ENCODE measurements at regions not wholly inside any gene's neighbourhood (a gene's known extent, or its start where the extent isn't known, plus 50 kb on each side); places are given as distances from the start of the nearest gene placed in this dataset.
A peak's percentile ranks its signal among the peaks of the same experiment; 100 is the strongest.

DNA sequence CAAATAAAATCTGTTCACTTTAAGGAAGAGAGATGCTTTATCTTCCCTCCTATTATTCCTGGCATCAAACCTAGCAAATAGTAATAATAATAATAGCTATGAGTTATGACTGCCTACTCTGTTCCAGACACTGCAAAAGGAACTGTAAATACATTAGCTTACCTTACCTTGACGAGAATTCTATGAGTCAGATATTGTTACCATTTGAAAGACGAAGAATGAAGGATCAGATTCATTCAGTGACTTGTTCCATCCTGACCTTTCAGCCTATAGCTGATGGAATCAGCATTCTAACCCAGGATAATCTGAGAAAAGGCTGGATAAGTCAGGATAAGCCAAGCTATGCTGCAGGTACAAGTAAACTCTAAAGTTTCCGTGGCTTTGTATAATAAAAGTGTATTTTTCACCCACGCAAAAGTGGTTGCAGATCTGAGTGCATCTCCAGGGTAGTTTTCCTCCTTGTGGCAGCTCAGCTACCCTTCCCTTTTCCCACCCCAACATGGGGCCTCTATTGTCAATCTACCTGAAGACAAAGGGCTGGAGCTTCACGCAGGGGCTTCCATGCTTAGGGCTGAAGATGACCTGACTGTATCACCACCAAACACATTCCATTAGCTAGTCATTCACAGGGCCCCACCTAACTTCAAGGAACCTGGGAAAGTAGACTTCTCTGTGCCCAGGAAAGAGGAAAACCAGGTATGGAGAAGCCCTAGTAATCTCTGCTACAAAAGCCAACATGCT lies 57.2 kb upstream of the CCND2 start:
- H3K4me3 ChIP-seq = no peak overlapping the region
- H3K4me1 ChIP-seq = no peaks in the 10 kb centered on the region
- H3K27ac ChIP-seq = no peak overlapping the region
- whole genome bisulfite sequencing, 2 donors = 69 to 93% methylated on average over 5 of the region's 5 CpGs
- H3K27me3 ChIP-seq = no peaks in the 10 kb centered on the region
- no peaks in the 10 kb centered on the region for H3K36me3 ChIP-seq (ENCODE audit: low read depth, missing control alignments)
- H3K9me3 ChIP-seq = no peaks in the 10 kb centered on the region
- TF ChIP-seq, protein P1, sequence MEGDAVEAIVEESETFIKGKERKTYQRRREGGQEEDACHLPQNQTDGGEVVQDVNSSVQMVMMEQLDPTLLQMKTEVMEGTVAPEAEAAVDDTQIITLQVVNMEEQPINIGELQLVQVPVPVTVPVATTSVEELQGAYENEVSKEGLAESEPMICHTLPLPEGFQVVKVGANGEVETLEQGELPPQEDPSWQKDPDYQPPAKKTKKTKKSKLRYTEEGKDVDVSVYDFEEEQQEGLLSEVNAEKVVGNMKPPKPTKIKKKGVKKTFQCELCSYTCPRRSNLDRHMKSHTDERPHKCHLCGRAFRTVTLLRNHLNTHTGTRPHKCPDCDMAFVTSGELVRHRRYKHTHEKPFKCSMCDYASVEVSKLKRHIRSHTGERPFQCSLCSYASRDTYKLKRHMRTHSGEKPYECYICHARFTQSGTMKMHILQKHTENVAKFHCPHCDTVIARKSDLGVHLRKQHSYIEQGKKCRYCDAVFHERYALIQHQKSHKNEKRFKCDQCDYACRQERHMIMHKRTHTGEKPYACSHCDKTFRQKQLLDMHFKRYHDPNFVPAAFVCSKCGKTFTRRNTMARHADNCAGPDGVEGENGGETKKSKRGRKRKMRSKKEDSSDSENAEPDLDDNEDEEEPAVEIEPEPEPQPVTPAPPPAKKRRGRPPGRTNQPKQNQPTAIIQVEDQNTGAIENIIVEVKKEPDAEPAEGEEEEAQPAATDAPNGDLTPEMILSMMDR (IDR thresholded peaks at IDR 0.05) = no peak
- TF ChIP-seq POLR2A (IDR thresholded peaks at IDR 0.05) = no peak
- no peak for DNase-seq
- intact Hi-C loops (cut with DNase I; ENCODE audit: low total_unique reads) = no loop called here

DNA sequence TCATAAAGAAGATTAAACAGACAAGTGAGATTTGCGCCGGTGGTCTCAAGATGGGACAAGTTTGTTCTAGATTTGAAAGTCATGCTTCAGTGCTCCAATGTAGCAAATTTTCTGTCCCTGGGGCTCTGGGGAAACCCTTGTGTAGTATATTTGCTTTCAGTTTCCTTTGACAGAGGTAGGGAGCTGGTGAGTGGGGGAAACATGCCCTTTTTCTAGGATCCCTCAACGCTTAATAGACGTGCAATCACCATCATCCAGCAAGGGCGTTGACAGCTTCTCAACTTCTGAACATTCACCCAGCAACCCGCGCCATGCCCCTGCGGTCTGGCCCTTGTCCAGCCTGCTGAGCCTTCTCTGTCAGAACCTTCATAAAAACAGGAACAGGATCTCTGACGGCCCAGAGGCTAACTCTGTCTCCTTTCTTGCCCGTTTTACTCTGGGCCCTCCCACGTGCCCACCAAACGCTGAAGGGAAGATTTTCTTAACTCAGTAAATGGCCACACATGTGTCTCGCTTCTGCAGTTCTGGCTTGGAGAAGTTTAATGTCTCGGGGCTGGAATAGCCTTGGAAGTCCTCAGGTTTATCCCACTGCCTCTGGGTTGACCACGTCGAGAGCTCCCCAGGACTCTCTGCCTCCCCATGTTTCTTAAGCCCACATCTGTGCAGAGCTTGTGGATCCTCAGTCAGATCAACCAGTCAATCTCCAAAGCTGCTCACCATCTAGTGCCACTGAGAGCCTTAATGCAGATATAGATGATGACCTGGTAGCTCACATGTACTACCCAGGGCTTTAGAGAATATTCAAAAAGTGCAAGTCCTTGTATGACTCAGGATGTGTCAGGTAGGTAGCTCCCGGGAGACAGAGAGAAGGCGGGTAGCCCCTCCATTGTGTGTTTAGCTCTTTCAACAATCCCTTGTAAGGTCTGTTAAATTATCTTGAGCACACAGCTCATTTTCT lies 58.1 kb upstream of the CCND2 start:
- peak; percentile 52 for DNase-seq
- Histone ChIP-seq H3K36me3 (ENCODE audit: low read depth, missing control alignments) (no peaks in the 10 kb centered on the region), H3K27me3 (no peaks in the 10 kb centered on the region), H3K4me3 (no peak overlapping the region), H3K9me3 (no peaks in the 10 kb centered on the region), H3K4me1 (no peaks in the 10 kb centered on the region), H3K27ac (no peak overlapping the region)
- intact Hi-C loops (cut with DNase I; ENCODE audit: low total_unique reads) = no loop called here
- 69 to 74% methylated on average over 16 to 18 of the region's 18 CpGs for WGBS, 2 donors
- TF ChIP-seq POLR2A (IDR thresholded peaks at IDR 0.05) = no peak
- TF ChIP-seq, protein P1 (IDR thresholded peaks at IDR 0.05) = no peak

DNA sequence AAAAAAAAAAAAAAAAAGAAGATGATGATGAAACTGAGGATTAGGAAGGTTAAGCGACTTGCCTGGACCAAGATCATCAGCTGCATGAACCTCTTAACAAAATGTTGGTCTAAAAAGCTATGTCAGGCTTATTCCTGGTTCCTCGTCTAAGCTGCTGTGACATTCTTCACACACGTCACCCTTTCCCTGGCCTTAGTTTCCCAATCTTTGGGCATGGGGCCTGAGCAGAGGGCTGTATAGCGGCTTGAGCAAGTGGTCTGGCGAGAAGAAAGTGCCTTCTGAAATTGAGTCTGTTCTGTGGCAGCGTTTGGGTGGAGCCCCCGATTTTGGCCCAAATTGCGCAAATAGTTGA lies 58.7 kb upstream of the CCND2 start:
- Histone ChIP-seq H3K27ac (no peak overlapping the region), H3K27me3 (no peaks in the 10 kb centered on the region), H3K4me3 (no peak overlapping the region), H3K4me1 (no peaks in the 10 kb centered on the region), H3K36me3 (ENCODE audit: low read depth, missing control alignments) (no peaks in the 10 kb centered on the region), H3K9me3 (no peaks in the 10 kb centered on the region)
- 81 to 85% methylated on average over 8 of the region's 8 CpGs for WGBS, 2 donors
- intact Hi-C loops (cut with DNase I; ENCODE audit: low total_unique reads) = no loop called here
- DNase-seq = no peak
- TF ChIP-seq, protein P1 (IDR thresholded peaks at IDR 0.05) = no peak
- no peak for TF ChIP-seq POLR2A (IDR thresholded peaks at IDR 0.05)

DNA sequence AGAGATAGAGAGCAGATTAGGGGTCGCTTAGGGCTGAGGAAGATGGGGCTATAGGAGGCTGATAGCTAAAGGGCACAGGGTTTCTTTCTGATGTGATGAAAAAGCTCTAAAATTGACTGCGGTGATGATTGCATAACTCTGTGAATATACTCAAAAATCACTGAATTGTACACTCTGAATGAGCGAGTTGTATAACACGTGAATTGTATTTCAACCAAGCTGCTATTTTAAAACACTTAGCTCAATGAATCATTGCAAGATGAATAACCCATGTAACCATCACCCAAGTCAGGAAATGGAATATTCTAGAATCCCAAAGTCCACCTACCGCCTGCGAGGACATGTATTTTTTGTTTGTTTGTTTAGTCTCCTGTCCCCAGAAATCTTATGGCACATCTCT lies 60.1 kb upstream of the CCND2 start:
- no peak for DNase-seq
- Histone ChIP-seq H3K9me3 (no peaks in the 10 kb centered on the region), H3K4me3 (no peak overlapping the region), H3K4me1 (no peaks in the 10 kb centered on the region), H3K27ac (no peak overlapping the region), H3K27me3 (no peaks in the 10 kb centered on the region), H3K36me3 (ENCODE audit: low read depth, missing control alignments) (no peaks in the 10 kb centered on the region)
- intact Hi-C loops (cut with DNase I; ENCODE audit: low total_unique reads) = no loop called here
- TF ChIP-seq POLR2A (IDR thresholded peaks at IDR 0.05) = no peak
- TF ChIP-seq, protein P1 (IDR thresholded peaks at IDR 0.05) = no peak
- WGBS, 2 donors = 74 to 94% methylated on average over 6 of the region's 6 CpGs

Measured in testis (tissue), 2 donors.